Caco-2 (cell line): ENCODE measurements at regions not wholly inside any gene's neighbourhood (a gene's known extent, or its start where the extent isn't known, plus 50 kb on each side); places are given as distances from the start of the nearest gene placed in this dataset.

Experiments used
- BruUV-seq: library from RNA; stranded (reverse); fragments of 400-500 nt; replicated peaks from 2 replicates; lab custom pipeline; 2021; lab: Mats Ljungman, UMichigan
- CTCF ChIA-PET: fragments of 300-600 bp; sonication (Branson Sonifier 250); formaldehyde crosslinking; loops from one replicate; lab custom pipeline; 2022; ENCODE audit warnings: antibody characterized with exemption; lab: Charles Lee
- POLR2A ChIA-PET: fragments of 300-600 bp; sonication (Branson Sonifier 250); formaldehyde crosslinking; loops from one replicate; lab custom pipeline; 2022; ENCODE audit warnings: antibody characterized with exemption; lab: Charles Lee
- DNase-seq, 2 experiments: peaks; one replicate each; pipeline versions ENCODE4 v3.0.0 to v3.0.0-alpha.2; 2020 to 2022
- H3K27me3 ChIP-seq: replicated peaks from 2 replicates; pipeline ENCODE4 v1.6.0; 2011; ENCODE audit warnings: low read length; ENCODE audit not compliant: control insufficient read depth, insufficient read depth
- H3K36me3 ChIP-seq: 2 replicates; pipeline ENCODE4 v1.5.1; 2011; ENCODE audit warnings: low read length; ENCODE audit not compliant: control insufficient read depth, insufficient read depth
- H3K4me1 ChIP-seq: fragments of 250-450 bp; sonication (Bioruptor Pico); 2 replicates; pipeline ENCODE4 v1.5.1; 2020; ENCODE audit warnings: mild to moderate bottlenecking
- H3K4me3 ChIP-seq: 2 replicates; pipeline ENCODE4 v1.5.1; 2011; ENCODE audit warnings: low read depth, mild to moderate bottlenecking, control low read depth, low read length
- H3K9me3 ChIP-seq: fragments of 250-450 bp; sonication (Bioruptor Pico); 2 replicates; pipeline ENCODE4 v1.5.1; 2020; ENCODE audit warnings: mild to moderate bottlenecking, moderate library complexity
- H3K27ac Mint-ChIP-seq: one replicate; pipeline ENCODE4 v1.8.0; 2022; ENCODE audit warnings: mixed read lengths; ENCODE audit not compliant: unreplicated experiment
- H3K27me3 Mint-ChIP-seq: one replicate; pipeline ENCODE4 v1.8.0; 2022; ENCODE audit warnings: mixed read lengths; ENCODE audit not compliant: insufficient read depth, unreplicated experiment
- H3K36me3 Mint-ChIP-seq: one replicate; pipeline ENCODE4 v1.8.0; 2022; ENCODE audit warnings: mild to moderate bottlenecking, mixed read lengths; ENCODE audit not compliant: insufficient read depth, unreplicated experiment
- H3K4me1 Mint-ChIP-seq: one replicate; pipeline ENCODE4 v1.8.0; 2022; ENCODE audit warnings: low read depth, mixed read lengths; ENCODE audit not compliant: unreplicated experiment
- H3K4me3 Mint-ChIP-seq: one replicate; pipeline ENCODE4 v1.8.0; 2022; ENCODE audit warnings: mild to moderate bottlenecking, moderate library complexity, mixed read lengths; ENCODE audit not compliant: unreplicated experiment
- H3K9me3 Mint-ChIP-seq: one replicate; pipeline ENCODE4 v1.8.0; 2022; ENCODE audit warnings: mixed read lengths; ENCODE audit not compliant: unreplicated experiment
- intact Hi-C: fragments of 100-400 bp; cut with micrococcal nuclease; formaldehyde crosslinking; loops from one replicate; pipeline ENCODE4 v1.10.0; 2022; ENCODE audit not compliant: unreplicated experiment
- TF ChIP-seq, protein P1 (sequence below), 2 experiments: fragments of 200-600 bp in 1 of 2; IDR thresholded peaks; 1 replicate in 1 of 2; 2 replicates in 1 of 2; pipeline versions ENCODE4 v1.5.1 to v1.8.0; 2011 to 2022; ENCODE audit warnings: antibody characterized with exemption in 1 of 2, control low read depth in 1 of 2, inconsistent platforms in 1 of 2, low read depth in 1 of 2, low read length in 1 of 2, mild to moderate bottlenecking in 1 of 2, moderate library complexity in 1 of 2; ENCODE audit not compliant: insufficient read depth in 1 of 2, severe bottlenecking in 1 of 2, unreplicated experiment in 1 of 2

GRCh38 chr17:51374209-51374608 is 113.9 kb downstream of the UTP18 start:
- no peak overlapping the region for H3K27ac Mint-ChIP-seq
- POLR2A ChIA-PET, result no interaction called here
- CTCF ChIA-PET, result no interaction called here

GRCh38 chr17:51375771-51376170 is 115.4 kb downstream of the UTP18 start:
- intact Hi-C loops, result no loop called here
- BruUV-seq, result no TSS peak
- H3K27ac Mint-ChIP-seq, result no peak overlapping the region
- H3K4me3 ChIP-seq, result no peak overlapping the region
- DNase-seq, result no peak
- H3K4me3 Mint-ChIP-seq, result no peak overlapping the region
- H3K36me3 Mint-ChIP-seq, result peaks cover 6% of the 10 kb centered on the region
- H3K9me3 ChIP-seq, result peaks cover 6% of the 10 kb centered on the region
- peaks cover 11% of the 10 kb centered on the region for H3K9me3 Mint-ChIP-seq
- no peaks in the 10 kb centered on the region for H3K4me1 Mint-ChIP-seq
- no peaks in the 10 kb centered on the region for H3K36me3 ChIP-seq
- CTCF ChIA-PET, result no interaction called here
- peaks cover 14% of the 10 kb centered on the region for H3K27me3 Mint-ChIP-seq
- no peaks in the 10 kb centered on the region; the same call in none of the 2 replicates for H3K27me3 ChIP-seq
- no peaks in the 10 kb centered on the region for H3K4me1 ChIP-seq
- POLR2A ChIA-PET, result no interaction called here
- TF ChIP-seq, protein P1, sequence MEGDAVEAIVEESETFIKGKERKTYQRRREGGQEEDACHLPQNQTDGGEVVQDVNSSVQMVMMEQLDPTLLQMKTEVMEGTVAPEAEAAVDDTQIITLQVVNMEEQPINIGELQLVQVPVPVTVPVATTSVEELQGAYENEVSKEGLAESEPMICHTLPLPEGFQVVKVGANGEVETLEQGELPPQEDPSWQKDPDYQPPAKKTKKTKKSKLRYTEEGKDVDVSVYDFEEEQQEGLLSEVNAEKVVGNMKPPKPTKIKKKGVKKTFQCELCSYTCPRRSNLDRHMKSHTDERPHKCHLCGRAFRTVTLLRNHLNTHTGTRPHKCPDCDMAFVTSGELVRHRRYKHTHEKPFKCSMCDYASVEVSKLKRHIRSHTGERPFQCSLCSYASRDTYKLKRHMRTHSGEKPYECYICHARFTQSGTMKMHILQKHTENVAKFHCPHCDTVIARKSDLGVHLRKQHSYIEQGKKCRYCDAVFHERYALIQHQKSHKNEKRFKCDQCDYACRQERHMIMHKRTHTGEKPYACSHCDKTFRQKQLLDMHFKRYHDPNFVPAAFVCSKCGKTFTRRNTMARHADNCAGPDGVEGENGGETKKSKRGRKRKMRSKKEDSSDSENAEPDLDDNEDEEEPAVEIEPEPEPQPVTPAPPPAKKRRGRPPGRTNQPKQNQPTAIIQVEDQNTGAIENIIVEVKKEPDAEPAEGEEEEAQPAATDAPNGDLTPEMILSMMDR (IDR thresholded peaks at IDR 0.05; ENCODE audit: insufficient read depth in 1 of 2, low read depth in 1 of 2, low read length in 1 of 2, severe bottlenecking in 1 of 2, unreplicated experiment in 1 of 2), result no peak

More at GRCh38 chr17:51374209-51374608, 113.9 kb downstream of the UTP18 start:
- Mint-ChIP-seq H3K4me1 (no peaks in the 10 kb centered on the region), H3K4me3 (no peak overlapping the region), H3K9me3 (peaks cover 11% of the 10 kb centered on the region), H3K27me3 (peaks cover 13% of the 10 kb centered on the region), H3K36me3 (peaks cover 6% of the 10 kb centered on the region)
- DNase-seq, result no peak
- Histone ChIP-seq H3K36me3 (no peaks in the 10 kb centered on the region), H3K27me3 (no peaks in the 10 kb centered on the region; the same call in 1 of the 2 replicates), H3K4me3 (no peak overlapping the region), H3K4me1 (no peaks in the 10 kb centered on the region), H3K9me3 (peaks cover 6% of the 10 kb centered on the region)
- BruUV-seq, result no TSS peak
- intact Hi-C loops, result loop anchor here (5.0 kb wide), 1 partner anchor 268 kb away; no protein-coding TSS in a partner anchor
- TF ChIP-seq, protein P1 (IDR thresholded peaks at IDR 0.05; ENCODE audit: insufficient read depth in 1 of 2, low read depth in 1 of 2, low read length in 1 of 2, severe bottlenecking in 1 of 2, unreplicated experiment in 1 of 2), result no peak

GRCh38 chr17:51376739-51377138 is 116.4 kb downstream of the UTP18 start:
- H3K9me3 Mint-ChIP-seq, result peaks cover 9% of the 10 kb centered on the region
- intact Hi-C loops, result no loop called here
- H3K36me3 Mint-ChIP-seq, result peaks cover 6% of the 10 kb centered on the region
- no peaks in the 10 kb centered on the region for H3K4me1 ChIP-seq
- TF ChIP-seq, protein P1 (IDR thresholded peaks at IDR 0.05; ENCODE audit: insufficient read depth in 1 of 2, low read depth in 1 of 2, low read length in 1 of 2, severe bottlenecking in 1 of 2, unreplicated experiment in 1 of 2), result no peak
- H3K27me3 ChIP-seq, result no peaks in the 10 kb centered on the region; the same call in none of the 2 replicates
- POLR2A ChIA-PET, result no interaction called here
- H3K4me3 ChIP-seq, result no peak overlapping the region
- peaks cover 6% of the 10 kb centered on the region for H3K9me3 ChIP-seq
- CTCF ChIA-PET, result no interaction called here
- no peaks in the 10 kb centered on the region for H3K36me3 ChIP-seq
- no peaks in the 10 kb centered on the region for H3K4me1 Mint-ChIP-seq
- BruUV-seq, result no TSS peak
- H3K27ac Mint-ChIP-seq, result no peak overlapping the region
- DNase-seq, result no peak
- H3K4me3 Mint-ChIP-seq, result no peak overlapping the region
- H3K27me3 Mint-ChIP-seq, result peaks cover 14% of the 10 kb centered on the region
